ENCODE measurements at regions not wholly inside any gene's neighbourhood (a gene's known extent, or its start where the extent isn't known, plus 50 kb on each side); places are given as distances from the start of the nearest gene placed in this dataset.

- intact Hi-C loops (cut with DNase I) = no loop called here
- H3K9me3 ChIP-seq = peaks cover 0 to 11% (median 4%) of the 10 kb centered on the region in 11 donors
- TF ChIP-seq, protein P1, sequence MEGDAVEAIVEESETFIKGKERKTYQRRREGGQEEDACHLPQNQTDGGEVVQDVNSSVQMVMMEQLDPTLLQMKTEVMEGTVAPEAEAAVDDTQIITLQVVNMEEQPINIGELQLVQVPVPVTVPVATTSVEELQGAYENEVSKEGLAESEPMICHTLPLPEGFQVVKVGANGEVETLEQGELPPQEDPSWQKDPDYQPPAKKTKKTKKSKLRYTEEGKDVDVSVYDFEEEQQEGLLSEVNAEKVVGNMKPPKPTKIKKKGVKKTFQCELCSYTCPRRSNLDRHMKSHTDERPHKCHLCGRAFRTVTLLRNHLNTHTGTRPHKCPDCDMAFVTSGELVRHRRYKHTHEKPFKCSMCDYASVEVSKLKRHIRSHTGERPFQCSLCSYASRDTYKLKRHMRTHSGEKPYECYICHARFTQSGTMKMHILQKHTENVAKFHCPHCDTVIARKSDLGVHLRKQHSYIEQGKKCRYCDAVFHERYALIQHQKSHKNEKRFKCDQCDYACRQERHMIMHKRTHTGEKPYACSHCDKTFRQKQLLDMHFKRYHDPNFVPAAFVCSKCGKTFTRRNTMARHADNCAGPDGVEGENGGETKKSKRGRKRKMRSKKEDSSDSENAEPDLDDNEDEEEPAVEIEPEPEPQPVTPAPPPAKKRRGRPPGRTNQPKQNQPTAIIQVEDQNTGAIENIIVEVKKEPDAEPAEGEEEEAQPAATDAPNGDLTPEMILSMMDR (IDR thresholded peaks at IDR 0.05) = no peak
- no peak overlapping the region for H3K4me3 ChIP-seq
- no peak overlapping the region for H3K27ac ChIP-seq
- H3K27me3 ChIP-seq = no peaks in the 10 kb centered on the region
- H3K36me3 ChIP-seq = no peaks in the 10 kb centered on the region
- no peak for ATAC-seq
- DNase-seq = no peak
- H3K4me1 ChIP-seq = no peaks in the 10 kb centered on the region
- WGBS, 2 donors = 76 to 83% methylated on average over 4 of the region's 4 CpGs
These were observed 749.1 kb downstream of the ADGRL2 start for GRCh38 chr1:82549841-82550240.

GRCh38 chr1:82542766-82543165, 742.0 kb downstream of the ADGRL2 start:
- DNase-seq (no peak), ATAC-seq (no peak)
- TF ChIP-seq, protein P1 (IDR thresholded peaks at IDR 0.05) = no peak
- H3K9me3 ChIP-seq = peaks cover 0 to 41% (median 19%) of the 10 kb centered on the region in 11 donors
- H3K4me1 ChIP-seq = no peaks in the 10 kb centered on the region
- no peak overlapping the region for H3K4me3 ChIP-seq
- H3K36me3 ChIP-seq = no peaks in the 10 kb centered on the region
- intact Hi-C loops (cut with DNase I) = no loop called here
- H3K27me3 ChIP-seq = no peaks in the 10 kb centered on the region
- no peak overlapping the region for H3K27ac ChIP-seq

DNA sequence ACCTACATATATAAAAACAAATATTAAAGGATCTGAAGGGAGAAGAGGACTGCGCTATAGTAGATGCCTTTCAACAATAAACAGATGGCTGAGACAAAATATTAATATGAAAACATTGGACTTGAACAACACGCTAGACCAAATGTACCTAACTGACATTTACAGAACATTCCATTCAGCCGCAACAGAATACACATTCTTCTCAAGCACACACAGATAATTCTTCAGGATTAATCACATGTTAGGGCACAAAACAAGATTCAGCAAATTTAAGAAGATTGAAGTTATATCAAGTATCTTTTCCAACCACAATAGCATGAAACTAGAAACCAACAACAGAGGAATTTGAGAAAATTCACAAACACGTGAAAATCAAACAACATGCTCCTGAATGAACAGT, 741.4 kb downstream of the ADGRL2 start:
- Histone ChIP-seq H3K27me3 (no peaks in the 10 kb centered on the region), H3K4me3 (no peak overlapping the region), H3K27ac (no peak overlapping the region), H3K9me3 (peaks cover 0 to 41% (median 19%) of the 10 kb centered on the region in 11 donors), H3K36me3 (no peaks in the 10 kb centered on the region), H3K4me1 (no peaks in the 10 kb centered on the region)
- TF ChIP-seq, protein P1 (IDR thresholded peaks at IDR 0.05) = no peak
- intact Hi-C loops (cut with DNase I) = no loop called here
- DNase-seq (no peak), ATAC-seq (no peak)
- 95 to 96% methylated on average over 4 of the region's 4 CpGs for WGBS, 2 donors

DNA sequence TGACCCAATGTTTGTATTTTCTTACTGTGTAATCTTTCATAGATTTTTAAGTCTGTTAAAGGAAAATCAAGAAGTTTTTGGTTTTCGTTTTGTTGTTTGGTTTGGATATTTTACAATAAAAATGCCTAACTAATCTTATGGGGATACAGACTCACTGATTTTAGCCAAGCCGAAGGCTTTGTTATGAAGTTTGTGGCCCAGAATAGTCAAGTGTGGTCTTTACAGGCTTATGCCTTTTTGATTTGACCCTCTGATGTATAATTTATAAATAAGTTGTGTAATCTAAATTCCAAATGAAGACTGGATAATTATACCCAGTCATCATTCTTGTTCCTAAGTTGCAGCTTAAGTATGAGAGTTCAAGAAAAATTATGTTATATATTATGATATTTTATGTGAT, 739.3 kb downstream of the ADGRL2 start:
- H3K27me3 ChIP-seq = no peaks in the 10 kb centered on the region
- no peak overlapping the region for H3K27ac ChIP-seq
- TF ChIP-seq, protein P1 (IDR thresholded peaks at IDR 0.05) = no peak
- H3K36me3 ChIP-seq = no peaks in the 10 kb centered on the region
- ATAC-seq (no peak), DNase-seq (no peak)
- H3K4me3 ChIP-seq = no peak overlapping the region
- H3K9me3 ChIP-seq = peaks cover 0 to 38% (median 13%) of the 10 kb centered on the region in 11 donors
- intact Hi-C loops (cut with DNase I) = no loop called here
- WGBS, 2 donors = 64 to 73% methylated on average over 2 of the region's 2 CpGs
- H3K4me1 ChIP-seq = no peaks in the 10 kb centered on the region

GRCh38 chr1:82538876-82539275, 738.1 kb downstream of the ADGRL2 start:
- no peak for ATAC-seq
- no peaks in the 10 kb centered on the region for H3K36me3 ChIP-seq
- no peaks in the 10 kb centered on the region for H3K27me3 ChIP-seq
- H3K4me1 ChIP-seq = no peaks in the 10 kb centered on the region
- TF ChIP-seq, protein P1 (IDR thresholded peaks at IDR 0.05) = no peak
- intact Hi-C loops (cut with DNase I) = no loop called here
- peaks cover 0 to 30% (median 5%) of the 10 kb centered on the region in 11 donors for H3K9me3 ChIP-seq
- H3K4me3 ChIP-seq = no peak overlapping the region
- H3K27ac ChIP-seq = no peak overlapping the region
- DNase-seq = no peak
